ENCODE measurements at regions not wholly inside any gene's neighbourhood (a gene's known extent, or its start where the extent isn't known, plus 50 kb on each side); places are given as distances from the start of the nearest gene placed in this dataset.
A peak's percentile ranks its signal among the peaks of the same experiment; 100 is the strongest.

GRCh38 chr4:127410201-127410600 lies 222.6 kb upstream of the INTU start:
- WGBS, 2 donors, result 87% methylated on average over 3 of the region's 3 CpGs
- no peak overlapping the region for H3K27ac ChIP-seq
- H3K9me3 ChIP-seq, result no peaks in the 10 kb centered on the region
- peak; percentile 72 for DNase-seq
- H3K27me3 ChIP-seq, result no peaks in the 10 kb centered on the region
- no peaks in the 10 kb centered on the region for H3K36me3 ChIP-seq
- no peak overlapping the region for H3K4me3 ChIP-seq
- intact Hi-C loops (cut with DNase I), result no loop called here
- peaks cover 0 to 31% (median 23%) of the 10 kb centered on the region in 4 donors for H3K4me1 ChIP-seq
- TF ChIP-seq EP300 (IDR thresholded peaks at IDR 0.05) (no peak), POLR2AphosphoS5 (IDR thresholded peaks at IDR 0.05) (no peak), POLR2A (IDR thresholded peaks at IDR 0.05) (no peak)
- TF ChIP-seq, protein P1, sequence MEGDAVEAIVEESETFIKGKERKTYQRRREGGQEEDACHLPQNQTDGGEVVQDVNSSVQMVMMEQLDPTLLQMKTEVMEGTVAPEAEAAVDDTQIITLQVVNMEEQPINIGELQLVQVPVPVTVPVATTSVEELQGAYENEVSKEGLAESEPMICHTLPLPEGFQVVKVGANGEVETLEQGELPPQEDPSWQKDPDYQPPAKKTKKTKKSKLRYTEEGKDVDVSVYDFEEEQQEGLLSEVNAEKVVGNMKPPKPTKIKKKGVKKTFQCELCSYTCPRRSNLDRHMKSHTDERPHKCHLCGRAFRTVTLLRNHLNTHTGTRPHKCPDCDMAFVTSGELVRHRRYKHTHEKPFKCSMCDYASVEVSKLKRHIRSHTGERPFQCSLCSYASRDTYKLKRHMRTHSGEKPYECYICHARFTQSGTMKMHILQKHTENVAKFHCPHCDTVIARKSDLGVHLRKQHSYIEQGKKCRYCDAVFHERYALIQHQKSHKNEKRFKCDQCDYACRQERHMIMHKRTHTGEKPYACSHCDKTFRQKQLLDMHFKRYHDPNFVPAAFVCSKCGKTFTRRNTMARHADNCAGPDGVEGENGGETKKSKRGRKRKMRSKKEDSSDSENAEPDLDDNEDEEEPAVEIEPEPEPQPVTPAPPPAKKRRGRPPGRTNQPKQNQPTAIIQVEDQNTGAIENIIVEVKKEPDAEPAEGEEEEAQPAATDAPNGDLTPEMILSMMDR (IDR thresholded peaks at IDR 0.05), result no peak

DNA sequence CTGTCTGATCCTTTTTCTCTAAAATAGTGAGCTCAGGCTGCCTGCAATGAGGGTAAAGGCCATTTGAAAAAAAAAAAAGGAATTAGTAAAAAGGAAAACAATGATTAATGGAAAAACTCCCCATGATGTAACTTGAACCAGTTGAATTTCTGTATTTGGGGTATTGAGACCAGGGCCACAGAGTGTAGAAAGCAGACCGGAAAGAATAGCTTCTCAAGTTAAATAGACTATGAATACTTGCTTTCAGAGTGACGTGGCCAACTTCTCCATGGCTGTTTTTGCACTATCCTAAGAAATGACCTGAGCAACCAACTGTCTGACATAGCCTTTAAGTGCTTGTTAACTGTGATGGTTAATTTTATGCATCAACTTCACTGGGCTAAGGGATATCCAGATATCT lies 222.1 kb upstream of the INTU start:
- WGBS, 2 donors, result 63 to 74% methylated on average over 2 of the region's 2 CpGs
- intact Hi-C loops (cut with DNase I), result no loop called here
- Histone ChIP-seq H3K9me3 (no peaks in the 10 kb centered on the region), H3K4me1 (peaks cover 0 to 34% (median 25%) of the 10 kb centered on the region in 4 donors), H3K36me3 (no peaks in the 10 kb centered on the region), H3K4me3 (no peak overlapping the region), H3K27me3 (no peaks in the 10 kb centered on the region), H3K27ac (no peak overlapping the region)
- TF ChIP-seq EP300 (IDR thresholded peaks at IDR 0.05) (no peak), POLR2A (IDR thresholded peaks at IDR 0.05) (no peak), POLR2AphosphoS5 (IDR thresholded peaks at IDR 0.05) (no peak)
- TF ChIP-seq, protein P1 (IDR thresholded peaks at IDR 0.05), result no peak
- no peak for DNase-seq

DNA sequence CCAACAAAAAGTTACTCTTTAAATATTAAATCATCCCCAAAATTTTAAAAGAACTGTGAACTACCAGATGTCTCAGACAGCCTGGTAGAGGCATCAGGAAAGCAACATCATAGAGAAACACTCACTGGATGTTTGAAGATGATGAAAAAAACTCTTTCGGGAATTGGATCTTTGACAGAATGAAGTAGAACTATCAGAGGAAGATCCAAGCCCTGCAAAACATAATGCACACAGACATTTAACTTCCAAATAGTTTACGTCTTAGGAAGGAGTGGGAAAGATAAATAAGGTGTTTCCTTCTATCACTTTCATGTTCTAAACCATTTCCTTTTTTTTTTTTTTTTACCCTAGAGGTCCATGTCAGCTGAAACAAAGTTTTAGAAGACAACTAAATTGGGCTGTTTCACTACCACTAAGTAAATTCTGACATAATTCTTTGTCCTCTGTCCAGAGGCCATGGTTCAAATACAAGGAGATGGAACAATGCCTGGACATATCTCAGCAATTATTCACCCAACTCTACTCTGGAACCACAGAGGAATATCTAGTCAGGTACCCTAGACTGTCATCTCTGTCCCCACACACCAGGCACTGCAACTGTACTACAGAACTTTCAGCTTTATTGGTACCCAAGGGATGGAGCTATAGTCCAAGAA lies 217.7 kb upstream of the INTU start:
- WGBS, 2 donors, result 58% methylated on average over 2 of the region's 2 CpGs
- Histone ChIP-seq H3K27me3 (no peaks in the 10 kb centered on the region), H3K9me3 (no peaks in the 10 kb centered on the region), H3K27ac (no peak overlapping the region), H3K4me3 (no peak overlapping the region), H3K4me1 (peaks cover 0 to 48% (median 34%) of the 10 kb centered on the region in 4 donors), H3K36me3 (no peaks in the 10 kb centered on the region)
- TF ChIP-seq POLR2AphosphoS5 (IDR thresholded peaks at IDR 0.05) (no peak), EP300 (IDR thresholded peaks at IDR 0.05) (no peak), POLR2A (IDR thresholded peaks at IDR 0.05) (no peak)
- TF ChIP-seq, protein P1 (IDR thresholded peaks at IDR 0.05), result no peak
- no peak for DNase-seq
- intact Hi-C loops (cut with DNase I), result no loop called here

DNA sequence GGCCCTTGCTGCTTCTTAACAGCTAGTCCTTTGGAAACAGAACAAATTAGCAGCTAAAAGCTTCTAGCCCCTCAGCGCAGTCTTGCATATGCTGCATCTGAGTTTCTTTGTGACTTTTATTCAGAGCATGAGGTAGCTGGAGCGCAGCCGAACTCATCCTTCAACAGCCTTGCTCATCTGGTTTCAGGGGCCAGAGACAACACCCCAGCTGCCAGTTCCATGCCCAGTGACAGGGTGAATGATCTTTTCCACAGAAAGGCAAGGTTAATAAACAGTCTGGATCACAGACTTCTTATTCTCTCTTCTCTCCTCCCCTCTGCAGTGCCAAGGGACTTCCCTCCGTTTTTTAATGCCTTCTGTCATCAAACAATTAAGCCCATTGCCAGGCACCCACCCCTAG lies 216.6 kb upstream of the INTU start:
- Histone ChIP-seq H3K4me1 (peaks cover 0 to 48% (median 35%) of the 10 kb centered on the region in 4 donors), H3K9me3 (no peaks in the 10 kb centered on the region), H3K27me3 (no peaks in the 10 kb centered on the region), H3K27ac (no peak overlapping the region), H3K36me3 (no peaks in the 10 kb centered on the region), H3K4me3 (no peak overlapping the region)
- TF ChIP-seq, protein P1 (IDR thresholded peaks at IDR 0.05), result no peak
- no peak for TF ChIP-seq EP300 (IDR thresholded peaks at IDR 0.05)
- no peak for TF ChIP-seq POLR2AphosphoS5 (IDR thresholded peaks at IDR 0.05)
- no peak for TF ChIP-seq POLR2A (IDR thresholded peaks at IDR 0.05)
- WGBS, 2 donors, result 76 to 89% methylated on average over 4 of the region's 4 CpGs
- intact Hi-C loops (cut with DNase I), result no loop called here
- DNase-seq, result no peak
